ENCODE measurements at regions not wholly inside any gene's neighbourhood (a gene's known extent, or its start where the extent isn't known, plus 50 kb on each side); places are given as distances from the start of the nearest gene placed in this dataset.
A peak's percentile ranks its signal among the peaks of the same experiment; 100 is the strongest.

GRCh38 chr10:52615331-52615730 lies 157.3 kb downstream of the MBL2 start:
- TF ChIP-seq MAFK (IDR thresholded peaks at IDR 0.05; ENCODE audit: low read depth, low read length) (no peak), RAD21 (IDR thresholded peaks at IDR 0.05; ENCODE audit: low read length) (no peak), BHLHE40 (IDR thresholded peaks at IDR 0.05; ENCODE audit: low read depth, low read length) (no peak), MAZ (IDR thresholded peaks at IDR 0.05; ENCODE audit: borderline replicate concordance, low read depth, low read length) (no peak), RFX5 (IDR thresholded peaks at IDR 0.05; ENCODE audit: low read depth, low read length) (no peak), POLR2A (IDR thresholded peaks at IDR 0.05; ENCODE audit: low read depth, low read length) (no peak), FOS (IDR thresholded peaks at IDR 0.05; ENCODE audit: low read depth, low read length) (no peak), NFE2L2 (IDR thresholded peaks at IDR 0.05; ENCODE audit: low read depth, low read length) (no peak), CEBPB (IDR thresholded peaks at IDR 0.05; ENCODE audit: low read depth, low read length) (no peak)
- peak; percentile 42 for DNase-seq
- in situ Hi-C loops (cut with MboI; ENCODE audit: low sequenced_read_pairs) (no loop called here), intact Hi-C loops (cut with micrococcal nuclease) (no loop called here), dilution Hi-C loops (cut with HindIII; ENCODE audit: low sequenced_read_pairs, unreplicated experiment) (no loop called here)
- peak overlapping the region; percentile 26; the same call in 1 of the 2 replicates for H3K4me2 ChIP-seq (ENCODE audit: low read depth, low read length)
- no peak overlapping the region for H3K56ac ChIP-seq (ENCODE audit: extremely low read depth, insufficient read depth, low read length)
- H3K27me3 ChIP-seq (ENCODE audit: control insufficient read depth, insufficient read depth, low read length) = no peaks in the 10 kb centered on the region
- peak overlapping the region; percentile 40; the same call in 1 of the 2 replicates for H3K18ac ChIP-seq (ENCODE audit: low read depth, low read length)
- H3K4me3 ChIP-seq (ENCODE audit: insufficient read depth, low read depth, low read length) = no peak overlapping the region
- no peaks in the 10 kb centered on the region for H3K9me3 ChIP-seq (ENCODE audit: control insufficient read depth, insufficient read depth, low read length)
- peak overlapping the region; percentile 39; the same call in 2 of the 3 replicates for H2BK15ac ChIP-seq (ENCODE audit: low read depth, low read length)
- H3K9me1 ChIP-seq (ENCODE audit: insufficient read depth, low read length) = no peaks in the 10 kb centered on the region
- H3K9ac ChIP-seq (ENCODE audit: low read depth, low read length) = no peak overlapping the region
- ChIA-PET POLR2A (ENCODE audit: unreplicated experiment) (no interaction called here), CTCF (no interaction called here)
- peak overlapping the region; percentile 38; the same call in 1 of the 2 replicates for H2BK20ac ChIP-seq (ENCODE audit: low read depth, low read length)
- no peak overlapping the region for H2AK9ac ChIP-seq (replicated peaks; ENCODE audit: low read depth, low read length, poor library complexity)
- ATAC-seq (ENCODE audit: low read depth) = peak; percentile 55
- H4K5ac ChIP-seq (ENCODE audit: low read depth, low read length) = no peak overlapping the region; the same call in 1 of the 2 replicates
- no peak overlapping the region for H4K91ac ChIP-seq (ENCODE audit: insufficient read depth, low read depth, low read length)
- BruUV-seq (replicated peaks) = no TSS peak
- no peak overlapping the region for H3K23ac ChIP-seq (ENCODE audit: low read depth, low read length)
- no peak overlapping the region for H3K4ac ChIP-seq (ENCODE audit: low read depth, low read length)
- peak overlapping the region; percentile 53; the same call in 1 of the 2 replicates for H2BK120ac ChIP-seq (ENCODE audit: low read depth, low read length)
- H3K79me1 ChIP-seq (ENCODE audit: low read depth in 1 of 2, low read length in 2 of 2) = no peaks in the 10 kb centered on the region
- peaks cover 8% of the 10 kb centered on the region for H3K4me1 ChIP-seq (ENCODE audit: control insufficient read depth, insufficient read depth, low read length)
- H3K27ac ChIP-seq (ENCODE audit: insufficient read depth, low read length) = no peak overlapping the region
- peak overlapping the region; percentile 66 for H2BK5ac ChIP-seq (ENCODE audit: low read depth, low read length, poor library complexity, severe bottlenecking)
- peak overlapping the region in 1 of 2 experiments; percentile 60; a peak in 3 of 4 replicates for H4K8ac ChIP-seq (ENCODE audit: low read depth in 2 of 2, low read length in 2 of 2)
- H2AK5ac ChIP-seq (ENCODE audit: low read depth, low read length) = no peak overlapping the region; the same call in 1 of the 2 replicates
- H4K20me1 ChIP-seq (ENCODE audit: insufficient read depth, low read length) = no peaks in the 10 kb centered on the region
- no peak overlapping the region for H3K14ac ChIP-seq (replicated peaks; ENCODE audit: low read depth, low read length)
- H3K36me3 ChIP-seq (ENCODE audit: control insufficient read depth, insufficient read depth, low read length) = no peaks in the 10 kb centered on the region
- no peak overlapping the region for H2AFZ ChIP-seq (replicated peaks; ENCODE audit: low read length, poor library complexity)

Data from IMR-90 (cell line).